HEK293T (cell line): ENCODE measurements at regions not wholly inside any gene's neighbourhood (a gene's known extent, or its start where the extent isn't known, plus 50 kb on each side); places are given as distances from the start of the nearest gene placed in this dataset.

ENCODE experiments used
- CTCF ChIA-PET: fragments of 350-600 bp; formaldehyde crosslinking; extraction: SDS; loops from one replicate; lab custom pipeline; 2021; ENCODE audit warnings: antibody characterized with exemption, inconsistent platforms; lab: Yijun Ruan, JAX
- POLR2A ChIA-PET: fragments of 350-600 bp; formaldehyde crosslinking; extraction: SDS; loops from one replicate; lab custom pipeline; 2020; ENCODE audit warnings: antibody characterized with exemption, inconsistent platforms; lab: Yijun Ruan, JAX
- DNase-seq: peaks from one replicate; pipeline ENCODE4 v3.0.0; 2012; ENCODE audit warnings: mixed read lengths; ENCODE audit errors: extremely low spot score
- ARNT ChIP-seq: fragments of 450-650 bp; IDR thresholded peaks from 2 replicates; pipeline ENCODE4 v1.6.1; 2017; ENCODE audit warnings: mild to moderate bottlenecking
- BHLHE40 ChIP-seq: fragments of 450-650 bp; IDR thresholded peaks from 2 replicates; pipeline ENCODE4 v1.6.1; 2016; ENCODE audit warnings: mild to moderate bottlenecking, moderate library complexity, borderline replicate concordance
- CTBP1 ChIP-seq: fragments of 450-650 bp; IDR thresholded peaks from 2 replicates; pipeline ENCODE4 v1.6.1; 2016; ENCODE audit warnings: borderline replicate concordance
- ELF4 ChIP-seq: fragments of 450-650 bp; IDR thresholded peaks from 2 replicates; pipeline ENCODE4 v1.6.1; 2017; ENCODE audit warnings: antibody characterized with exemption
- FOXA1 ChIP-seq: fragments of 450-650 bp; IDR thresholded peaks from 2 replicates; pipeline ENCODE4 v1.6.1; 2016; ENCODE audit warnings: mild to moderate bottlenecking
- FOXK2 ChIP-seq: fragments of 450-650 bp; IDR thresholded peaks from 2 replicates; pipeline ENCODE4 v1.6.1; 2016; ENCODE audit warnings: mild to moderate bottlenecking
- FOXM1 ChIP-seq: fragments of 450-650 bp; IDR thresholded peaks from 2 replicates; pipeline ENCODE4 v1.6.1; 2017; ENCODE audit warnings: mild to moderate bottlenecking, borderline replicate concordance
- HDGF ChIP-seq: fragments of 450-650 bp; IDR thresholded peaks from 2 replicates; pipeline ENCODE4 v1.6.1; 2017; ENCODE audit warnings: antibody characterized with exemption, borderline replicate concordance
- L3MBTL2 ChIP-seq: fragments of 450-650 bp; conservative IDR thresholded peaks from 2 replicates; pipeline ENCODE4 v1.6.1; 2016; ENCODE audit warnings: mild to moderate bottlenecking
- LEF1 ChIP-seq: fragments of 450-650 bp; IDR thresholded peaks from 2 replicates; pipeline ENCODE4 v1.6.1; 2017; ENCODE audit warnings: mild to moderate bottlenecking, borderline replicate concordance
- NFRKB ChIP-seq: fragments of 450-650 bp; IDR thresholded peaks from 2 replicates; pipeline ENCODE4 v1.6.1; 2016; ENCODE audit warnings: mild to moderate bottlenecking, moderate library complexity
- PKNOX1 ChIP-seq: fragments of 450-650 bp; IDR thresholded peaks from 2 replicates; pipeline ENCODE4 v1.6.1; 2016
- SP1 ChIP-seq: fragments of 450-650 bp; IDR thresholded peaks from 2 replicates; pipeline ENCODE4 v1.6.1; 2017
- SUZ12 ChIP-seq: fragments of 450-650 bp; IDR thresholded peaks from 2 replicates; pipeline ENCODE4 v1.6.1; 2016; ENCODE audit warnings: mild to moderate bottlenecking
- TARDBP ChIP-seq: fragments of 450-650 bp; IDR thresholded peaks from 2 replicates; pipeline ENCODE4 v1.6.1; 2016
- ZNF384 ChIP-seq: fragments of 450-650 bp; IDR thresholded peaks from 2 replicates; pipeline ENCODE4 v1.6.1; 2016

GRCh38 chr9:19568946-19569345, 160.1 kb downstream of the ACER2 start:
- CTCF ChIA-PET = no interaction called here

GRCh38 chr9:19564396-19565061, 155.7 kb downstream of the ACER2 start:
- ChIA-PET POLR2A (no interaction called here), CTCF (no interaction called here)
- DNase-seq = no peak
- TF ChIP-seq BHLHE40 (no peak), TARDBP (no peak), CTBP1 (no peak), FOXA1 (no peak), L3MBTL2 (no peak), FOXK2 (no peak), HDGF (no peak), LEF1 (no peak), ARNT (no peak), SP1 (no peak), ELF4 (no peak), SUZ12 (no peak), ZNF384 (no peak), FOXM1 (no peak), NFRKB (no peak)

More at GRCh38 chr9:19568946-19569345, 160.1 kb downstream of the ACER2 start:
- no peak for DNase-seq
- TF ChIP-seq ZNF384 (no peak), L3MBTL2 (no peak), LEF1 (no peak), PKNOX1 (no peak), SP1 (no peak), NFRKB (no peak), CTBP1 (no peak), BHLHE40 (no peak), ARNT (no peak), ELF4 (no peak), HDGF (no peak), FOXA1 (no peak), FOXM1 (no peak), FOXK2 (no peak), SUZ12 (no peak), TARDBP (no peak)
- POLR2A ChIA-PET = no interaction called here

GRCh38 chr9:19555214-19555613, 146.4 kb downstream of the ACER2 start:
- no peak for DNase-seq
- TF ChIP-seq PKNOX1 (no peak), CTBP1 (no peak), LEF1 (no peak), ARNT (no peak), FOXK2 (no peak), TARDBP (no peak), BHLHE40 (no peak), L3MBTL2 (no peak), SUZ12 (no peak), ELF4 (no peak), HDGF (no peak), SP1 (no peak), NFRKB (no peak), FOXM1 (no peak), ZNF384 (no peak), FOXA1 (no peak)
- CTCF ChIA-PET = no interaction called here
- POLR2A ChIA-PET = no interaction called here

DNA sequence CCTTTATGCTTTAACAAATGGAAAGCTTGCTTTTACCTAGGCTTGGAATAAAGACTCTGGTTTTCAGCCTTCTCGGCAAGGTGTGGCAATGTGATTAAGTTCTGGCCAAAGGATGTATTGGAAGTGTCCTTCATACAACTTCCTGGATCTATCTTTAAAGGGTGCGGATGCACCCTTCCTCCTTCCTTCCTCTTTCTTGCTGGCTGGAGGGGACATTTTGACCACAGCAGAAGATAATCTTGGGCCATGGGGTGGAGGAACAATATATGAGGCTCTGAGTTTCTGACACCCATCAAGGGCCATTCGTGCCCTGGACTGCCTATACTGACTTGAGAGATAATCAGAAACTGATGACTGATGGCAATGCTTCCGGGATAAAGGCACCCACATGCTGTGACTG, 145.7 kb downstream of the ACER2 start:
- ChIA-PET CTCF (no interaction called here), POLR2A (no interaction called here)
- TF ChIP-seq SUZ12 (no peak), SP1 (no peak), FOXM1 (no peak), HDGF (no peak), ARNT (no peak), NFRKB (no peak), ZNF384 (no peak), ELF4 (no peak), L3MBTL2 (no peak), LEF1 (no peak), TARDBP (no peak), FOXA1 (no peak)
- DNase-seq = no peak

- no peak for TF ChIP-seq SUZ12
- TF ChIP-seq BHLHE40 = no peak
- no peak for TF ChIP-seq LEF1
- no peak for TF ChIP-seq ARNT
- no peak for TF ChIP-seq TARDBP
- no peak for TF ChIP-seq NFRKB
- no peak for TF ChIP-seq L3MBTL2
- TF ChIP-seq PKNOX1 = no peak
- TF ChIP-seq CTBP1 = no peak
- TF ChIP-seq ZNF384 = no peak
- no peak for TF ChIP-seq SP1
- no peak for TF ChIP-seq FOXK2
- no peak for TF ChIP-seq FOXM1
- no peak for TF ChIP-seq HDGF
- no peak for TF ChIP-seq FOXA1
- TF ChIP-seq ELF4 = no peak
- ChIA-PET CTCF (no interaction called here), POLR2A (no interaction called here)
- no peak for DNase-seq
These were observed 144.6 kb downstream of the ACER2 start for GRCh38 chr9:19553441-19553840.
